NCI-H226 (cell line): ENCODE measurements at regions not wholly inside any gene's neighbourhood (a gene's known extent, or its start where the extent isn't known, plus 50 kb on each side); places are given as distances from the start of the nearest gene placed in this dataset.
A peak's percentile ranks its signal among the peaks of the same experiment; 100 is the strongest.

ENCODE experiments used
- DNase-seq: peaks from one replicate; pipeline ENCODE4 v3.0.0-alpha.2; 2015

DNA sequence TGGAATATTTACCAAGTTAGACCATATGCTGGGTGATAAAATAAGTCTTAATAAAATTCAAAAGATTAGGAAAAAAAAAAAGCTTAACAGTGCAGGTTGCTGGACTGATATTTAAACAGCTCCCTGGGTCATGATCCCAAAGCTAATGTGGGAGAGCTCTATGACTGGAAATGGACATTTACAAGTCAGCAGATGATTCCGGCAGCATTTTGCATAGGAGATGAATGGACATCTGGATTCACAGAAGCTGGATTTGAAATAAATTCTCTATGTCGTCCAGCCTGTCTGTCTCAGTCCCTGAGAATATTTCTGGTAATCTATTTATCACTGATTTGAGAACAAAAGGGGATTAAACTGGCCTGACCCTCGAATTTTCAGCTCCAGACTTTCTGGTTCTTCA lies 52.3 kb upstream of the KLHL25 start:
- no peak for DNase-seq

- DNase-seq = no peak
Observed at GRCh38 chr15:85849946-85850345, 55.2 kb upstream of the KLHL25 start.

DNA sequence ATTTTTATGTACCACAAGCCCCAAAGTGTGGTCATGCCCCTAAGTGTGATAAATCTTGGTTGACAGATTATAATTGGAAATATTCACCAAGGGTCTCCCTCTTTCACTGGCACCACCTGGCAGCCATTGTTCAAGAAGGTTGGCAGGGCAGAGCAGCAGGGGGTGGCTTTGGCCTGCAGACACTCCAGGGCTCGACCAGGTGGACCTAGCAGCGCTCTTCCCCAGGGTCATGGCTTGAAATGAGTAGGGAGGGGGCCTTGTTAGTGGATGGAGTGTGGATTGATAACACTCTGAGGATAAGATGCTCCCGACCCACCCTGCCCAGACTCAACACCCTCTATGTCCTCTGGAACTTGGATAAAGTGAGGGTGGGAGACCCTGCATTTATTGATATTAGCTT lies 58.2 kb upstream of the KLHL25 start:
- no peak for DNase-seq

DNA sequence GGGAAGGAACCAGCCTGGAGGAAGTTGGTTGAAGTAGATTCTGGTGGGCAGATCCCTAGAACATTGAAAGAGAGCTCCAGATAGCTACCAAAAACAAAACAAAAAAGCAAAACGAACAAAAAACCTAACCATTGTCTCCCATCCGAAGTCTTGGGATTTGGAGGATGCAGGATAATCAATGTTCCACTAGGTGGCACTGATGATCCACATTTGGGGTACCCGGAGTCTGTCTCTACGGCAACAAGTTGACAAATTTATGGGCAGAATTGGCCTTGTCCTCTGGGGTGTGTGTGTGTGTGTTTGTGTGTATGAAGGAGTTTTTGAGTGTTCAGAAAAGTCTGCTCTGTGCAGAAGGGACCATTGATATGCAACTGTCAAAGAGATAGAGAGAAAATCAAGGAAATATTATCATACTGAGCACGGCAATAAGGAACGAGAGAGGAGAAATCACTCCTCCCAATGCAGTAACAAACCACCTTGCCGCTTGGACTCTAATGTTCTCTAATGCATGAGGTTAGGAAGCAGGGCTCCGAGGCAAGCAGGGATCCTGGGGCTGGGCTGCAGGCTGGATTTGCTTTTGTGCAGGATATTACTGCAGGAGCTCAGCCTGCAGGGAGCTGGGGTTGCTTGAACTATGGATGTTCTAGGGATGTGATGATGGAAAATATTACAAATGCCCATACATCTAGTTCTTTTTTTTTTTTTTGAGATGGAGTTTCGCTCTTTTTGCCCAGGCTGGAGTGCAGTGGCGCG lies 59.8 kb upstream of the KLHL25 start:
- DNase-seq = peak; percentile 26

DNA sequence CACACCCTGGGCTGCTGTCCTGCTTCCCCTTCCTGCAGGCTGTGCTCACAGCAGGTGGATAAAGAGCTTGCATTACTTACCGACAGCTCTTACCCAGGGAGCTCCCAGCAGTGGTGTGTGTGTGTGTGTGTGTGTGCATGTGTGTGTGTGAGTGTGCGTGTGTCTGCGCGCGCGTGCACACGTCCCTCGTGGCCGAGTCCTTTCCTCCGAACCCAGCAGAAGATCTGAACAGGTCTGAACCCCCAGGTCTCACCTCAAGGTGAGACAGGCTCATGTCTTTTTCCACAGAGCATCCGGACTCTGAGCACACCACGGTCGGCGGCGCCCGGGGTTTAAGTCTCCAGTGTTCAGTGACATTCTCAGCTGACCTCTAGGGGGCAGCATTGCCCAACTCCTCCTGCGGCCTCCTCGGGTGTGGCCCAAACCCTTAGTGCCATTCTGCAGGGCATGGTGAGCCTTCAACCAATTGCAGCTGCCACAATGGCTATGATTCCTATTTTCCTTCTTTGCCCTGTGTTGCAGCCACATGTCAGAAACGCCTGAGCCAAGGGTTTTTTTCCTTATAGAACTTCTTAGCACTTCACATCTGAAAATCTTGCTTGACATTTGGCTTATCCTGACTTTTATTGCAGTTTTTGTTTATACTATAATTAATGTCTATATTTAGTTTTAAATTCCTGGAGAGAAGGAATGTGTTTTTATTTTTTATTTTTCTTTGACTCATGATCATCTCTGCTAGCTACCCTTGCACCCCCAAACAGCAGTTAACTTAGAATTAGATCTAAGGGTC lies 64.1 kb upstream of the KLHL25 start:
- DNase-seq = peak; percentile 55

GRCh38 chr15:85859671-85860070 lies 64.9 kb upstream of the KLHL25 start:
- DNase-seq = no peak

GRCh38 chr15:85860394-85861161 lies 65.9 kb upstream of the KLHL25 start:
- no peak for DNase-seq

DNA sequence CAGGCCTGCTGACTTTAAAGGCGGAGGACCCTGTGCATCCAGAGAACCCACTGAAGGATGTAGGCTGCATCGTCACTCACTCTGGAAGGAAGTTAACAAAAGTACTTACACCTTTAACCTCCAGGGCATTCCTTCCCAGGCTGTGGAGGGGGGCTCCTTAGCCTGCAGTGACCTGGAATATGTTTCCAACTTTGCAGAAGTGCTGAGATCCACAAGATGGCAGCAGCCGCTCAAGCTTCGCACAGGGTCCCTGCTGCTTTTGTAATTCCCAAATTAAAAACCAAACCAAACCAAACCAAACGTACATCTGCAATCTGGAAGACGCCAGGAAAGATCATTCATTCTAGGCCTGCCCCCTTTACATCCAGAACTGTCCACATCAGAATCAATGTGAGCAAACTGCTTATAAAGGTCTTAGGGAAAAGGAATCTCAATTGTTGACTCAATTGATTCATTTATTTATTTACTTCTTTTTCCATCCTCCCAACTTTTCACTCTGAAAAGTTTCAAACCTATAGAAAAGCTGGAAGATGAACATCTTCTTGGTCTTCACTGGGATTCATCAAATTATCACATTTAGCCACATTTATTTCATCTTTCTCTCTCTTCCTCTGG lies 70.5 kb upstream of the KLHL25 start:
- peak; percentile 23 for DNase-seq

- no peak for DNase-seq
Observed at GRCh38 chr15:85867250-85867649, 72.5 kb upstream of the KLHL25 start.

DNA sequence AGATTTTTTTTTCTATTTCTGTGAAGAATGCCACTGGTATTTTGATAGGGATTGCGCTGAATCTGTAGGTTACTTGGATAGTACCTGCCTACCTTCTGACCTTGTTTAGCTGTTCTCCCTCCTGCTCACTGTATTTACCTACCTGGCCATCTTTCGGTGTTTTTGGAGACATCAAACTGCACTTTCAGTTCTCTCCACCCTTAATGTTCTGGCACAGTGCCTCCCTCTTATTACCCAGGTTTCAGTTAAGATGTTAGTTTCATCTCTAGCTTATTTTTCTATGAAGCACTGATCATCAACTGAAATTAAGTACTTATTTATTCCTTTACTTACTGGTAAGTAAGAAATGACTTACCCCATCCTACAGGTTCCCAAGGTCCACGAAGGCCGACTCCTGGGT lies 74.4 kb upstream of the KLHL25 start:
- no peak for DNase-seq

DNA sequence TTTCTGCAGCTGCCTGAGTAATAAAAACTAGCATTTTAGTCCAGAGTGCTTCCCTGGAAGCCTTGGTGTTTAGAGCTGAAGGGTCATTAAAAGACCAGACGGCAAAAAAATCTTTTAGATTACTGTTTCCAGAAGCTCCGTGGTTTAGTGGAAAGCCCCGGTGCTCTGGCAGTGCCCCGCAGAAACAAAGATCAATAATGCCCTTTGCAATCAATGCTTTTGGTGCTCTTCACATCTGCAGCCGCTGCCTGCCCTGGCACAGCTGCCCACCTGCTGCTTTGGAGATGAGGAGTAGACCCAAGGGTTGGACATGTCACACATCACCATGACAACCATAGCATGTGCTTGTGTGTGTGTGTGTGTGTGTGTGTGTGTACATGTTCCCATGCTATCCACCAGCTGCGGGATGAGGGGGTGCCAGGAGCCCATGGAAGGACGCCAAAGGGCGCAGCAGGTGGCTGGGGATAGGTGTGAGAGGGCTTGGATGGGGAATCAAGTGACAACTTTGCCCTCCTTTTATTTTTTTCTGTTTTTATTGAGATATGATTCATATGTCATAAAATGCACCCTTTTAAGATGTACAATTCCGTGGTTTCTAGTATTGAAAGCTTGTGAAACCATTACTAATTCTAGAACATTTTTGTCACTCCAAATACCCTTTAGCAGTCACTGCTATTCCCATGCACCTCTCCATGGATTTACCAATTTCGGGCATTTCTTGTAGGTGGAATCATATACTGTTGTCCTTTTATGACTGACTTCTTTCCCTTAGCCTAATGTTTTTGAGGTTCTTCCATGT lies 75.7 kb upstream of the KLHL25 start:
- no peak for DNase-seq

- no peak for DNase-seq
Observed at GRCh38 chr15:85871545-85871944, 76.8 kb upstream of the KLHL25 start.

DNA sequence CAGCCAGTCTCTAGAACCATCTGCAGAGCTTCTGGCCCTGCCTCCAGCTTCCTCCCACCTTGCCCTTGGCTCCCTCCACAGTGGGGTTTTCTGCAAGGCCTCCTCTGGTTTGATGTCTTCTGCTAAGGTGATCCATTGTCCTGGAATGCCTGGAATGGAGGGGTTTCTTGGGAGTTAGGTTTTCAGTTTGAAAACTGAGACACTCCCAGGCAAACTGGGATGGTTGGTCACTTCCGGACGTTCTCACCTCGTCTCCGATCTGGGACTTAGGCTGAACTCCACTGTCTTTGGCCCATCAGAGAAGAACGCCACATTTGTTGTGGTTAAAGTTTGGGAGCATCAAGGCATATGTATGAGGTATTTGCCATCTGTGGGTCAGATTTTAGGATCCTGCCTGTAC lies 77.4 kb upstream of the KLHL25 start:
- DNase-seq = no peak

DNA sequence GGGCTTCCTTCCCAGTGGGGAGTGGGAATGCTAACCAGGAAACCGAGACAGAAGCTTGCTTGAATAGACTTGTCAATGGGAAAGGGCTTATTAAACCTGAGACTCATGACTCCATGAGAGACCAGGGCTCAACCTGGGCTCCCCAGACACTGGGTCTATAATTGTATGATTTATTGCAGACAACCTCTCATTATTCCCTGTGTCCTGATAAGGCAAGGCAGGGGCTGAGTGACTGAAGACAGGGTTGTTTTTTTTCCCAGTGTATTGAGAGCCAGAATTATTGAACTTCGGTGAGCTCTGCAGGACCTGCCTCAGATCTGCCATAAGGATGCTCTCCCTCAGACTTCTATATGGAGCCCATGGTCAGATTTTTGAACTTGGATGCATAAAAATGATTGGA lies 79.5 kb upstream of the KLHL25 start:
- no peak for DNase-seq

DNA sequence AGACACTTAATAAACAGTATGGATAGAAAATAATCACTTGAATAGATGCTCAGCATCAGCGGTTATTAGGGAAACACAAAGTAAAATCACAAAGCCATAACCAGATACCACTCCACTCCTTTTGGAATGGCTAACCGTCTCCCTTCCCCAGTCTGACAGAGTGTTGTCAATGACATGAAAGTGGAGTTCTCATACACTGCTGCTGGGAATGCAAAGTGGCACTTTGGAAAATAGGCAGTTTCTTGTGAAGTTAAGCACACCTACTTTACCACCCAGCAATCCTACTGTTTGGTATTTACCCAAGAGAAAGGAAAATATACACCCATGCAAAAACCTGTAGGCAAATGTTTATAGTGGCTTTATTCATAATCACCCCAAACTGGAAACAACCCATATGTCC lies 81.0 kb upstream of the KLHL25 start:
- no peak for DNase-seq

GRCh38 chr15:85878828-85879225 lies 84.1 kb upstream of the KLHL25 start:
- DNase-seq = no peak

DNA sequence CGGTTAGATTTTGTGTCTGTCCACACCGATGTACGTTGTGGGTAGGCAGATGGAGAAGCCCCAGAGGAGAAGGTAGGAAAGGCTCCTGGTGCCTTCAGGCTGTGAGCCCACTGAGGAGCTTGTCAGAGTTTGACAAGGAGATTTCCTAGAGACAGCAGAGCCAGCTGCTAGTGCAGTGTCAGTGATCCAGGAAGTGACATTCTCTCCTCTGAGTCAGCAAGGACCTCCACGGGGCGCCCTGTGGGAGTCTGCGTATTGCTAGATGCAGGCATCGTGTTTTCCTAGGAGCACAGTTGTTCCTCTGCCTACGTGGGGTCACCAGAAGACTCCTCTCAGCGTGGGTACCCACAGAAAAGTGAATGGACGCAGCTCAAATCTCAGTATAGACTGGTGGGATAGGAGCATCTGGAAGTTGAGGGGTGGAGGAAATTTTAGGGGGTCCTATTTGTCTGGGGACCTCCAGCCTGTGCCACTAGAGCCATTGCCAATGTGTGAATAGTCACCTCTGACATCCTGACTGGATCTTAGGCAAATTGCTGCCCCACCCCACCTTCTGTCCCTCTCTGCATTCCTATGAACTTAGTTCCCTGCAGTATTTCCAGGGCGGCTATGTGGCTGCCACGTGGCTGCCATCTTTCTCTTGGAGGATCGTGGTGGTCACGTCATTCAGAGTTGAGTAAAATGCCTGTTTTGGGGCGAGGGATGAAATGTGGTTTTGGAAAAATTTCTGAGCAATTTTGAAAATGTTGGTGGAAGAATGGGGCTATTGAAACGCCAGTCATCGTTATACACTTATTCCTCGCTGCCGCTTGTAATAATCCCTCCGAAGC lies 84.8 kb upstream of the KLHL25 start:
- DNase-seq = no peak

GRCh38 chr15:85880501-85881190 lies 85.9 kb upstream of the KLHL25 start:
- no peak for DNase-seq

- DNase-seq = no peak
Observed at GRCh38 chr15:85886309-85886811, 91.6 kb upstream of the KLHL25 start.

- DNase-seq = no peak
Observed at GRCh38 chr15:85889956-85890619, 95.4 kb upstream of the KLHL25 start.
